Smooth muscle cell (in vitro differentiated cells): ENCODE measurements at regions not wholly inside any gene's neighbourhood (a gene's known extent, or its start where the extent isn't known, plus 50 kb on each side); places are given as distances from the start of the nearest gene placed in this dataset.

Source experiments
- DNase-seq: peaks from one replicate; lab custom pipeline; 2025; ENCODE audit not compliant: unreplicated experiment; lab: John Stamatoyannopoulos, UW
- H2AFZ ChIP-seq: fragments of 200-600 bp; sonication (generic); 2 replicates; pipeline ENCODE4 v1.6.0; 2016; ENCODE audit warnings: antibody characterized with exemption, low read depth, mild to moderate bottlenecking
- H3F3A ChIP-seq: fragments of 200-600 bp; sonication (generic); 2 replicates; pipeline ENCODE4 v1.6.0; 2017; ENCODE audit warnings: antibody characterized with exemption, low read depth
- H3K27ac ChIP-seq: fragments of 200-600 bp; sonication (generic); 2 replicates; pipeline ENCODE4 v1.5.1; 2016; ENCODE audit warnings: low read depth, mild to moderate bottlenecking
- H3K27me3 ChIP-seq: fragments of 200-600 bp; sonication (generic); 2 replicates; pipeline ENCODE4 v1.6.1; 2016; ENCODE audit warnings: low read depth, mild to moderate bottlenecking
- H3K36me3 ChIP-seq: fragments of 200-600 bp; sonication (generic); 2 replicates; pipeline ENCODE4 v1.5.1; 2016; ENCODE audit warnings: low read depth
- H3K4me1 ChIP-seq: fragments of 200-600 bp; sonication (generic); 2 replicates; pipeline ENCODE4 v1.5.1; 2016; ENCODE audit warnings: low read depth
- H3K4me2 ChIP-seq: fragments of 200-600 bp; sonication (generic); 2 replicates; pipeline ENCODE4 v1.6.0; 2016; ENCODE audit warnings: mild to moderate bottlenecking
- H3K4me3 ChIP-seq: fragments of 200-600 bp; sonication (generic); 2 replicates; pipeline ENCODE4 v1.5.1; 2016; ENCODE audit warnings: mild to moderate bottlenecking
- H3K79me2 ChIP-seq: fragments of 200-600 bp; sonication (generic); 2 replicates; pipeline ENCODE4 v1.6.0; 2016; ENCODE audit warnings: low read depth, mild to moderate bottlenecking
- H3K9ac ChIP-seq: fragments of 200-600 bp; sonication (generic); 2 replicates; pipeline ENCODE4 v1.6.0; 2016; ENCODE audit warnings: low read depth
- H3K9me3 ChIP-seq: fragments of 200-600 bp; sonication (generic); replicated peaks from 2 replicates; pipeline ENCODE4 v1.5.1; 2016; ENCODE audit warnings: low read depth
- H4K20me1 ChIP-seq: fragments of 200-600 bp; sonication (generic); 2 replicates; pipeline ENCODE4 v1.6.0; 2016; ENCODE audit warnings: low read depth
- WGBS: methylation state at CpG from one replicate; pipeline ENCODE4 v1.1.7; 2016; ENCODE audit warnings: low lambda C conversion rate; 5-methylcytosine and 5-hydroxymethylcytosine counted together
- TF ChIP-seq, protein P1 (sequence below): fragments of 200-600 bp; sonication (generic); IDR thresholded peaks from 2 replicates; pipeline ENCODE4 v1.5.1; 2017; ENCODE audit warnings: borderline replicate concordance, mild to moderate bottlenecking, antibody characterized with exemption; ENCODE audit not compliant: insufficient read depth, poor library complexity, severe bottlenecking

- Histone ChIP-seq H3K4me3 (no peak overlapping the region), H3K9ac (peak overlapping the region; percentile 34), H3K4me2 (peak overlapping the region; percentile 34), H3K9me3 (no peaks in the 10 kb centered on the region), H4K20me1 (no peaks in the 10 kb centered on the region), H3K36me3 (no peaks in the 10 kb centered on the region), H3K79me2 (no peaks in the 10 kb centered on the region), H3K4me1 (no peaks in the 10 kb centered on the region), H2AFZ (peak overlapping the region; percentile 28), H3K27me3 (no peaks in the 10 kb centered on the region), H3F3A (peaks cover 3% of the 10 kb centered on the region), H3K27ac (peak overlapping the region; percentile 82)
- no peak for DNase-seq
- WGBS, result 26% methylated on average over 3 of the region's 3 CpGs
- TF ChIP-seq, protein P1, sequence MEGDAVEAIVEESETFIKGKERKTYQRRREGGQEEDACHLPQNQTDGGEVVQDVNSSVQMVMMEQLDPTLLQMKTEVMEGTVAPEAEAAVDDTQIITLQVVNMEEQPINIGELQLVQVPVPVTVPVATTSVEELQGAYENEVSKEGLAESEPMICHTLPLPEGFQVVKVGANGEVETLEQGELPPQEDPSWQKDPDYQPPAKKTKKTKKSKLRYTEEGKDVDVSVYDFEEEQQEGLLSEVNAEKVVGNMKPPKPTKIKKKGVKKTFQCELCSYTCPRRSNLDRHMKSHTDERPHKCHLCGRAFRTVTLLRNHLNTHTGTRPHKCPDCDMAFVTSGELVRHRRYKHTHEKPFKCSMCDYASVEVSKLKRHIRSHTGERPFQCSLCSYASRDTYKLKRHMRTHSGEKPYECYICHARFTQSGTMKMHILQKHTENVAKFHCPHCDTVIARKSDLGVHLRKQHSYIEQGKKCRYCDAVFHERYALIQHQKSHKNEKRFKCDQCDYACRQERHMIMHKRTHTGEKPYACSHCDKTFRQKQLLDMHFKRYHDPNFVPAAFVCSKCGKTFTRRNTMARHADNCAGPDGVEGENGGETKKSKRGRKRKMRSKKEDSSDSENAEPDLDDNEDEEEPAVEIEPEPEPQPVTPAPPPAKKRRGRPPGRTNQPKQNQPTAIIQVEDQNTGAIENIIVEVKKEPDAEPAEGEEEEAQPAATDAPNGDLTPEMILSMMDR, result no peak
These were observed 109.3 kb upstream of the MME start for GRCh38 chr3:154970797-154971196.

GRCh38 chr3:154969366-154969765, 110.8 kb upstream of the MME start:
- Histone ChIP-seq H3K9me3 (no peaks in the 10 kb centered on the region), H3K9ac (no peak overlapping the region), H3K27me3 (no peaks in the 10 kb centered on the region), H3K27ac (peak overlapping the region; percentile 73), H3K4me1 (no peaks in the 10 kb centered on the region), H3F3A (peaks cover 3% of the 10 kb centered on the region), H3K4me3 (no peak overlapping the region), H2AFZ (no peak overlapping the region), H3K79me2 (no peaks in the 10 kb centered on the region), H3K4me2 (no peak overlapping the region), H3K36me3 (no peaks in the 10 kb centered on the region), H4K20me1 (no peaks in the 10 kb centered on the region)
- TF ChIP-seq, protein P1, result no peak
- no peak for DNase-seq
- WGBS, result 57% methylated on average over 2 of the region's 2 CpGs

- no peak for DNase-seq
- H3K4me3 ChIP-seq, result no peak overlapping the region
- no peaks in the 10 kb centered on the region for H3K9me3 ChIP-seq
- H3K79me2 ChIP-seq, result no peaks in the 10 kb centered on the region
- no peak overlapping the region for H3K27ac ChIP-seq
- H2AFZ ChIP-seq, result peak overlapping the region; percentile 10
- H3K4me2 ChIP-seq, result peak overlapping the region; percentile 49
- no peaks in the 10 kb centered on the region for H3K4me1 ChIP-seq
- H4K20me1 ChIP-seq, result no peaks in the 10 kb centered on the region
- no peaks in the 10 kb centered on the region for H3K36me3 ChIP-seq
- H3F3A ChIP-seq, result no peaks in the 10 kb centered on the region
- H3K9ac ChIP-seq, result no peak overlapping the region
- TF ChIP-seq, protein P1, result no peak
- H3K27me3 ChIP-seq, result no peaks in the 10 kb centered on the region
These were observed 113.0 kb upstream of the MME start for GRCh38 chr3:154967090-154967489.

- H3K9ac ChIP-seq, result no peak overlapping the region
- H4K20me1 ChIP-seq, result no peaks in the 10 kb centered on the region
- H3K9me3 ChIP-seq, result no peaks in the 10 kb centered on the region
- 73% methylated on average over 1 of the region's 1 CpG for WGBS
- no peak overlapping the region for H2AFZ ChIP-seq
- no peaks in the 10 kb centered on the region for H3K4me1 ChIP-seq
- no peak overlapping the region for H3K4me3 ChIP-seq
- H3K27ac ChIP-seq, result no peak overlapping the region
- DNase-seq, result no peak
- TF ChIP-seq, protein P1, result no peak
- H3K79me2 ChIP-seq, result no peaks in the 10 kb centered on the region
- H3F3A ChIP-seq, result no peaks in the 10 kb centered on the region
- H3K27me3 ChIP-seq, result no peaks in the 10 kb centered on the region
- no peaks in the 10 kb centered on the region for H3K36me3 ChIP-seq
- H3K4me2 ChIP-seq, result no peak overlapping the region
These were observed 123.3 kb upstream of the MME start for GRCh38 chr3:154956815-154957214.
